ENCODE measurements at regions not wholly inside any gene's neighbourhood (a gene's known extent, or its start where the extent isn't known, plus 50 kb on each side); places are given as distances from the start of the nearest gene placed in this dataset.

GRCh38 chr3:110533089-110533488 lies 538.5 kb upstream of the NECTIN3 start (continued):
- TF ChIP-seq ZBTB33 (IDR thresholded peaks at IDR 0.05) = no peak

GRCh38 chr3:110542552-110543150 lies 529.0 kb upstream of the NECTIN3 start:
- TF ChIP-seq TAF1 (conservative IDR thresholded peaks at IDR 0.05) = no peak
- no peak for TF ChIP-seq HNF4G (IDR thresholded peaks at IDR 0.05)
- TF ChIP-seq EGR1 (IDR thresholded peaks at IDR 0.05; ENCODE audit: low read depth in 2 of 2) = no peak
- TF ChIP-seq YY1 (IDR thresholded peaks at IDR 0.05) = no peak
- TF ChIP-seq FOXA1 (IDR thresholded peaks at IDR 0.05) = no peak
- no peak for TF ChIP-seq JUND (IDR thresholded peaks at IDR 0.05)
- TF ChIP-seq NR2F2 (IDR thresholded peaks at IDR 0.05) = no peak
- TF ChIP-seq HNF4A (conservative IDR thresholded peaks at IDR 0.05) = no peak
- TF ChIP-seq RXRA (IDR thresholded peaks at IDR 0.05) = no peak
- TF ChIP-seq SP1 (IDR thresholded peaks at IDR 0.05) = no peak
- TF ChIP-seq FOXA2 (IDR thresholded peaks at IDR 0.05) = no peak
- TF ChIP-seq, protein P1, sequence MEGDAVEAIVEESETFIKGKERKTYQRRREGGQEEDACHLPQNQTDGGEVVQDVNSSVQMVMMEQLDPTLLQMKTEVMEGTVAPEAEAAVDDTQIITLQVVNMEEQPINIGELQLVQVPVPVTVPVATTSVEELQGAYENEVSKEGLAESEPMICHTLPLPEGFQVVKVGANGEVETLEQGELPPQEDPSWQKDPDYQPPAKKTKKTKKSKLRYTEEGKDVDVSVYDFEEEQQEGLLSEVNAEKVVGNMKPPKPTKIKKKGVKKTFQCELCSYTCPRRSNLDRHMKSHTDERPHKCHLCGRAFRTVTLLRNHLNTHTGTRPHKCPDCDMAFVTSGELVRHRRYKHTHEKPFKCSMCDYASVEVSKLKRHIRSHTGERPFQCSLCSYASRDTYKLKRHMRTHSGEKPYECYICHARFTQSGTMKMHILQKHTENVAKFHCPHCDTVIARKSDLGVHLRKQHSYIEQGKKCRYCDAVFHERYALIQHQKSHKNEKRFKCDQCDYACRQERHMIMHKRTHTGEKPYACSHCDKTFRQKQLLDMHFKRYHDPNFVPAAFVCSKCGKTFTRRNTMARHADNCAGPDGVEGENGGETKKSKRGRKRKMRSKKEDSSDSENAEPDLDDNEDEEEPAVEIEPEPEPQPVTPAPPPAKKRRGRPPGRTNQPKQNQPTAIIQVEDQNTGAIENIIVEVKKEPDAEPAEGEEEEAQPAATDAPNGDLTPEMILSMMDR (IDR thresholded peaks at IDR 0.05; ENCODE audit: low read depth, low read length, missing input control) = no peak
- TF ChIP-seq RAD21 (IDR thresholded peaks at IDR 0.05) = no peak
- TF ChIP-seq ZBTB33 (IDR thresholded peaks at IDR 0.05) = no peak
- no peak for TF ChIP-seq MAX (IDR thresholded peaks at IDR 0.05)
- no peak for TF ChIP-seq GABPA (IDR thresholded peaks at IDR 0.05 in 1 of 2, conservative IDR thresholded peaks at IDR 0.05 in 1 of 2)
- TF ChIP-seq, protein P2, sequence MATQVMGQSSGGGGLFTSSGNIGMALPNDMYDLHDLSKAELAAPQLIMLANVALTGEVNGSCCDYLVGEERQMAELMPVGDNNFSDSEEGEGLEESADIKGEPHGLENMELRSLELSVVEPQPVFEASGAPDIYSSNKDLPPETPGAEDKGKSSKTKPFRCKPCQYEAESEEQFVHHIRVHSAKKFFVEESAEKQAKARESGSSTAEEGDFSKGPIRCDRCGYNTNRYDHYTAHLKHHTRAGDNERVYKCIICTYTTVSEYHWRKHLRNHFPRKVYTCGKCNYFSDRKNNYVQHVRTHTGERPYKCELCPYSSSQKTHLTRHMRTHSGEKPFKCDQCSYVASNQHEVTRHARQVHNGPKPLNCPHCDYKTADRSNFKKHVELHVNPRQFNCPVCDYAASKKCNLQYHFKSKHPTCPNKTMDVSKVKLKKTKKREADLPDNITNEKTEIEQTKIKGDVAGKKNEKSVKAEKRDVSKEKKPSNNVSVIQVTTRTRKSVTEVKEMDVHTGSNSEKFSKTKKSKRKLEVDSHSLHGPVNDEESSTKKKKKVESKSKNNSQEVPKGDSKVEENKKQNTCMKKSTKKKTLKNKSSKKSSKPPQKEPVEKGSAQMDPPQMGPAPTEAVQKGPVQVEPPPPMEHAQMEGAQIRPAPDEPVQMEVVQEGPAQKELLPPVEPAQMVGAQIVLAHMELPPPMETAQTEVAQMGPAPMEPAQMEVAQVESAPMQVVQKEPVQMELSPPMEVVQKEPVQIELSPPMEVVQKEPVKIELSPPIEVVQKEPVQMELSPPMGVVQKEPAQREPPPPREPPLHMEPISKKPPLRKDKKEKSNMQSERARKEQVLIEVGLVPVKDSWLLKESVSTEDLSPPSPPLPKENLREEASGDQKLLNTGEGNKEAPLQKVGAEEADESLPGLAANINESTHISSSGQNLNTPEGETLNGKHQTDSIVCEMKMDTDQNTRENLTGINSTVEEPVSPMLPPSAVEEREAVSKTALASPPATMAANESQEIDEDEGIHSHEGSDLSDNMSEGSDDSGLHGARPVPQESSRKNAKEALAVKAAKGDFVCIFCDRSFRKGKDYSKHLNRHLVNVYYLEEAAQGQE (IDR thresholded peaks at IDR 0.05) = no peak
- TF ChIP-seq ATF3 (IDR thresholded peaks at IDR 0.05) = no peak
- WGBS = 60% methylated on average over 3 of the region's 3 CpGs
- DNase-seq (ENCODE audit: low spot score) = no peak

More at GRCh38 chr3:110542552-110543150, 529.0 kb upstream of the NECTIN3 start:
- Histone ChIP-seq H3K9ac (ENCODE audit: low read depth in 1 of 2, low read length in 2 of 2) (no peak overlapping the region), H3K4me1 (ENCODE audit: control insufficient read depth in 4 of 4, insufficient read depth in 4 of 4, low read length in 3 of 4) (no peaks in the 10 kb centered on the region), H3K27me3 (ENCODE audit: control insufficient read depth in 4 of 4, insufficient read depth in 4 of 4, low read length in 3 of 4) (no peaks in the 10 kb centered on the region), H3K27ac (ENCODE audit: low read depth in 1 of 2, low read length in 2 of 2) (no peak overlapping the region), H3K36me3 (ENCODE audit: control insufficient read depth in 4 of 4, insufficient read depth in 3 of 4, low read depth in 1 of 4, low read length in 3 of 4) (no peaks in the 10 kb centered on the region), H3K4me3 (ENCODE audit: low read depth in 1 of 3, low read length in 3 of 3) (no peak overlapping the region), H3K9me3 (ENCODE audit: control insufficient read depth in 4 of 4, low read length in 3 of 4) (no peaks in the 10 kb centered on the region)
